SK-N-SH treated with all-trans-retinoic acid at 6 μM for 48 hours (cell line): ENCODE measurements at regions not wholly inside any gene's neighbourhood (a gene's known extent, or its start where the extent isn't known, plus 50 kb on each side); places are given as distances from the start of the nearest gene placed in this dataset.

Experiments used
- ATAC-seq: fragments of 200-7000 bp; cut with Tn5 transposase; 3 replicates; pipeline ENCODE4 v1.9.1; 2020; ENCODE audit warnings: mild to moderate bottlenecking, moderate library complexity
- ARNTL ChIP-seq: fragments of 450-650 bp; formaldehyde crosslinking; IDR thresholded peaks from 2 replicates; pipeline ENCODE4 v1.5.0; 2020; ENCODE audit warnings: low read depth, mild to moderate bottlenecking, moderate library complexity, borderline replicate concordance
- BACH2 ChIP-seq: fragments of 250-450 bp; sonication (Bioruptor Pico); IDR thresholded peaks from 2 replicates; pipeline ENCODE4 v1.9.0; 2021; ENCODE audit warnings: mild to moderate bottlenecking, borderline replicate concordance
- CREB5 ChIP-seq: fragments of 250-450 bp; sonication (Bioruptor Pico); IDR thresholded peaks from 2 replicates; pipeline ENCODE4 v1.5.1; 2020; ENCODE audit warnings: low read depth, mild to moderate bottlenecking, moderate library complexity
- CSDC2 ChIP-seq: fragments of 250-450 bp; sonication (Bioruptor Pico); IDR thresholded peaks from 2 replicates; pipeline ENCODE4 v1.5.0; 2020; ENCODE audit warnings: mild to moderate bottlenecking, moderate library complexity
- CSRNP3 ChIP-seq: fragments of 250-450 bp; sonication (Bioruptor Pico); IDR thresholded peaks from 2 replicates; pipeline ENCODE4 v1.5.1; 2021; ENCODE audit warnings: mild to moderate bottlenecking, moderate library complexity
- ESRRG ChIP-seq: fragments of 250-450 bp; sonication (Bioruptor Pico); IDR thresholded peaks from 2 replicates; pipeline ENCODE4 v1.6.1; 2021; ENCODE audit warnings: mild to moderate bottlenecking
- GLIS3 ChIP-seq: fragments of 250-450 bp; sonication (Bioruptor Pico); IDR thresholded peaks from 2 replicates; pipeline ENCODE4 v1.5.0; 2020; ENCODE audit warnings: mild to moderate bottlenecking, moderate library complexity
- ISL1 ChIP-seq: fragments of 250-450 bp; sonication (Bioruptor Pico); IDR thresholded peaks from 2 replicates; pipeline ENCODE4 v2.1.2; 2022; ENCODE audit warnings: mild to moderate bottlenecking, moderate library complexity
- OSR1 ChIP-seq: fragments of 250-450 bp; sonication (Bioruptor Pico); IDR thresholded peaks from 2 replicates; pipeline ENCODE4 v1.8.0; 2022; ENCODE audit warnings: moderate library complexity, mild to moderate bottlenecking, inconsistent platforms
- PATZ1 ChIP-seq: fragments of 250-450 bp; sonication (Bioruptor Pico); IDR thresholded peaks from 2 replicates; pipeline ENCODE4 v1.8.0; 2020; ENCODE audit warnings: mild to moderate bottlenecking, moderate library complexity, borderline replicate concordance
- POU6F1 ChIP-seq: fragments of 250-450 bp; sonication (Bioruptor Pico); IDR thresholded peaks from 2 replicates; pipeline ENCODE4 v1.8.0; 2021; ENCODE audit warnings: low read depth, mild to moderate bottlenecking, moderate library complexity, borderline replicate concordance
- PPARA ChIP-seq: fragments of 250-450 bp; sonication (Bioruptor Pico); IDR thresholded peaks from 2 replicates; pipeline ENCODE4 v1.5.0; 2020; ENCODE audit warnings: mild to moderate bottlenecking, borderline replicate concordance
- RARB ChIP-seq: fragments of 250-450 bp; sonication (Bioruptor Pico); IDR thresholded peaks from 2 replicates; pipeline ENCODE4 v1.8.0; 2021; ENCODE audit warnings: mild to moderate bottlenecking, moderate library complexity
- SNAI2 ChIP-seq: fragments of 250-450 bp; sonication (Bioruptor Pico); IDR thresholded peaks from 2 replicates; pipeline ENCODE4 v1.5.0; 2020; ENCODE audit warnings: mild to moderate bottlenecking, moderate library complexity
- TCF4 ChIP-seq: fragments of 250-450 bp; sonication (Bioruptor Pico); IDR thresholded peaks from 2 replicates; pipeline ENCODE4 v1.8.0; 2021; ENCODE audit warnings: mild to moderate bottlenecking, moderate library complexity, borderline replicate concordance
- TSHZ2 ChIP-seq: fragments of 250-450 bp; sonication (Bioruptor Pico); IDR thresholded peaks from 2 replicates; pipeline ENCODE4 v1.5.0; 2020; ENCODE audit warnings: mild to moderate bottlenecking, moderate library complexity
- ZC3H10 ChIP-seq: fragments of 250-450 bp; sonication (Bioruptor Pico); IDR thresholded peaks from 2 replicates; pipeline ENCODE4 v1.5.1; 2021; ENCODE audit warnings: mild to moderate bottlenecking, moderate library complexity
- ZFP30 ChIP-seq: fragments of 450-650 bp; formaldehyde crosslinking; IDR thresholded peaks from 2 replicates; pipeline ENCODE4 v1.5.0; 2022; ENCODE audit warnings: mild to moderate bottlenecking, moderate library complexity
- ZNF565 ChIP-seq: fragments of 450-650 bp; formaldehyde crosslinking; conservative IDR thresholded peaks from 2 replicates; pipeline ENCODE4 v1.5.0; 2020; ENCODE audit warnings: low read depth, mild to moderate bottlenecking, moderate library complexity
- ZNF70 ChIP-seq: fragments of 450-650 bp; formaldehyde crosslinking; IDR thresholded peaks from 2 replicates; pipeline ENCODE4 v1.5.0; 2020; ENCODE audit warnings: mild to moderate bottlenecking, moderate library complexity
- ZNF8 ChIP-seq: fragments of 450-650 bp; formaldehyde crosslinking; IDR thresholded peaks from 2 replicates; pipeline ENCODE4 v1.5.0; 2020; ENCODE audit warnings: mild to moderate bottlenecking, moderate library complexity

GRCh38 chr12:89796798-89797382, 88.3 kb upstream of the ATP2B1 start:
- TF ChIP-seq OSR1 (CRISPR knock-in tag) (no peak), ARNTL (CRISPR knock-in tag) (no peak), ZNF8 (CRISPR knock-in tag) (no peak), PPARA (no peak), TSHZ2 (CRISPR knock-in tag) (no peak), ZNF70 (CRISPR knock-in tag) (no peak), POU6F1 (CRISPR knock-in tag) (no peak), ISL1 (CRISPR knock-in tag) (no peak), RARB (no peak), ESRRG (CRISPR knock-in tag) (no peak), GLIS3 (CRISPR knock-in tag) (no peak), CREB5 (CRISPR knock-in tag) (no peak), ZNF565 (CRISPR knock-in tag) (no peak), CSRNP3 (no peak), TCF4 (CRISPR knock-in tag) (no peak), CSDC2 (CRISPR knock-in tag) (no peak)
- ATAC-seq: no peak

- no peak for TF ChIP-seq TCF4 (CRISPR knock-in tag)
- no peak for TF ChIP-seq ZNF8 (CRISPR knock-in tag)
- no peak for TF ChIP-seq OSR1 (CRISPR knock-in tag)
- TF ChIP-seq POU6F1 (CRISPR knock-in tag): no peak
- TF ChIP-seq CSRNP3: no peak
- TF ChIP-seq ESRRG (CRISPR knock-in tag): no peak
- no peak for TF ChIP-seq ZFP30 (CRISPR knock-in tag)
- TF ChIP-seq ISL1 (CRISPR knock-in tag): no peak
- no peak for TF ChIP-seq SNAI2 (CRISPR knock-in tag)
- no peak for TF ChIP-seq PPARA
- no peak for TF ChIP-seq ZNF70 (CRISPR knock-in tag)
- no peak for TF ChIP-seq ARNTL (CRISPR knock-in tag)
- TF ChIP-seq BACH2 (CRISPR knock-in tag): no peak
- TF ChIP-seq RARB: no peak
- no peak for TF ChIP-seq PATZ1 (CRISPR knock-in tag)
- TF ChIP-seq ZNF565 (CRISPR knock-in tag): no peak
- no peak for TF ChIP-seq CREB5 (CRISPR knock-in tag)
- no peak for TF ChIP-seq ZC3H10 (CRISPR knock-in tag)
- TF ChIP-seq GLIS3 (CRISPR knock-in tag): no peak
- ATAC-seq: no peak
Observed at GRCh38 chr12:89793946-89794345, 85.3 kb upstream of the ATP2B1 start.
